ENCODE measurements at regions not wholly inside any gene's neighbourhood (a gene's known extent, or its start where the extent isn't known, plus 50 kb on each side); places are given as distances from the start of the nearest gene placed in this dataset.

DNA sequence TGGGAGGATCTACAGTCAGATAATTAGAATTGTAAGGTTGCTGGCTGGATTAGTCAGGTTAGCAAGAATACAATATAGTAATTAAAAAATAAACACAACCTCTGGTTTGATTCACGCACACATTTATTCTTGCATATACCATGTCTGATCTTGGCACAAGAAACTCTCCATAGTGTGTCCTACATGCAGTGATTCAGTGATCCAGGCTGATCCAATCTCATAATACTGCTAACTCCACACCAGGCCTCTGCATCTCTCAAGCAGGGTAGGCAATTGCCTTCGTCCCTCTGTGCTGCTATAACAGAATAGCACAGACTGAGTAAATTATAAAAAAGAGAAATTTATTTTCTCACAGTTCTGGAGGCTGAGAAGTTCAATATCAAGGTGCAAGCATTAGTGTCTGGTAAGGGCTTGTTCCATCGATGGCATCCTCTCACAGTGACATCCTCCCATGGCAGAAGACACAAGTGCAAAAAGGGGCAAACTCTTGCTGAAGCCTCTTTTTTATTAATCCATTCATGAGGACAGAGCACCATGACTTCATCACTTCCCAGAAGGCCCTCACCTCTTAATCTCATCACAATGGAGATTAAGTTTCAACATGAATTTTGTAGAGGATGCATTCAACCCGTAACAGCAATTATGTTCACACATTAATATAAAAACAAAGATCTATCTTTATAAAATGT is 741.0 kb upstream of the NCAM2 start:
- H3K4me2 ChIP-seq, result no peak overlapping the region
- H3K27me3 ChIP-seq, result no peaks in the 10 kb centered on the region
- H3K4me1 ChIP-seq, result no peaks in the 10 kb centered on the region
- TF ChIP-seq Cebpa-rat (IDR thresholded peaks at IDR 0.05), result no peak
- H3K36me3 ChIP-seq, result no peaks in the 10 kb centered on the region
- no peaks in the 10 kb centered on the region for H4K20me1 ChIP-seq
- no peak overlapping the region for H3K4me3 ChIP-seq
- H3K9ac ChIP-seq, result no peak overlapping the region
- H3K27ac ChIP-seq, result no peak overlapping the region
- H3K9me3 ChIP-seq, result no peaks in the 10 kb centered on the region

DNA sequence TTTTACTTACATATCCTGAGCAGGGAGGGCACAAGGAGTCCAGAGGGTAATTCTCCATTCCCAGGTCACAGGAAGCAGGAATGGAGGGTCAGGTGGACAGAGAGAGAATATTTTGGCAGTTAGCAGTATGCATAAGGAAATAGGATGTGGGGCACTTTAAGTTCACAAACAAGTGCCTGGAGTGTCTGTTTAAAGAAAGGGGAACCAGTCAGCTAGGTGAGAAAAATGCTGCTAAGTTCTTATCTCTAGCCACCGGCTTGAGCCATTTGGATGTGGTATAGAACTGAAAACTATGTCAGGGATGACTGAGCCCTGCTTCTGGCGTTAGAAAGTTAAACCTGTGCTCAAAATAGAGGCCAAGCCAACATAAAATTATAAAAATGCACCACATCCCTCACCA is 739.7 kb upstream of the NCAM2 start:
- Histone ChIP-seq H3K27me3 (no peaks in the 10 kb centered on the region), H3K4me2 (no peak overlapping the region), H3K9ac (no peak overlapping the region), H3K27ac (no peak overlapping the region), H4K20me1 (no peaks in the 10 kb centered on the region), H3K9me3 (no peaks in the 10 kb centered on the region), H3K4me3 (no peak overlapping the region), H3K36me3 (no peaks in the 10 kb centered on the region), H3K4me1 (no peaks in the 10 kb centered on the region)
- no peak for TF ChIP-seq Cebpa-rat (IDR thresholded peaks at IDR 0.05)

DNA sequence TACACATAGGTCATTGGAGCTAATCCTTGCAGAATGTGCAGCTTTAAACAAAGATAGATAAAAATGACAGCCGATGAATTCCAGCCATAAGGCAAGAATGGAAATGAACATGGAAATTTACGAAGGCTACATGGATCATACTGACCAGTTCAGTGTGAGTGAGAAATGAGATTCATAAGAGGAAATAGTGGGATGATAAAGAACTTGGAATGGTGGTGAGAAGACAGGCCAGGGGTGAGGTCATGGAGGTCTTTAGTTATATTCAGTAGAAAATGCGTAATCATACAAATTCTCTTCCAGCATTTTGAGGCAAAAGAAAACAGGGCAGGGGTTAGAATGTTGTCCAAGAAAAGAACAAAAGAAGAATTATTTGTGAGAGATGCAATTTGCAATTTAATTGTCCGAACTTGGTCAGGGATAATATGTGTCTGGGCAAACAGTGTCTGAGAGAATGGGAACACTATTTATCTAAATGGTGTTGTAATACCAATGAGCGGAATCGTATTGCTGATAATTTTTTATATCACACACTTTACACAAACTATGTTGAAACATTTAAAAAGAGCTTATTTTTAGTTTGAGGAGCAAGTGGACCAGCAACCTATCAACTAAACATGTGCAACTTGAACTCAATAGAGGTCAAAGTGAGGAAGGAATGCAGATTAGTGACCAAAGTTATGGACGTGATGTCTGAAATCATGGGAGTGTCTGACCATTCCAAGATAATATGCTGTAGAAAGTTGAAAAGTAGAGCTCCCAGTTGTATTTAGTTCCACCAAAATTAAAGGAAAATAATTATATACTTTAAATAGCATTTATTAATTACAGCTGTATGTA is 739.0 kb upstream of the NCAM2 start:
- no peaks in the 10 kb centered on the region for H3K36me3 ChIP-seq
- no peak overlapping the region for H3K4me2 ChIP-seq
- H3K9me3 ChIP-seq, result no peaks in the 10 kb centered on the region
- H3K4me1 ChIP-seq, result no peaks in the 10 kb centered on the region
- H3K27ac ChIP-seq, result no peak overlapping the region
- no peak overlapping the region for H3K4me3 ChIP-seq
- H3K9ac ChIP-seq, result no peak overlapping the region
- H4K20me1 ChIP-seq, result no peaks in the 10 kb centered on the region
- no peak for TF ChIP-seq Cebpa-rat (IDR thresholded peaks at IDR 0.05)
- no peaks in the 10 kb centered on the region for H3K27me3 ChIP-seq

DNA sequence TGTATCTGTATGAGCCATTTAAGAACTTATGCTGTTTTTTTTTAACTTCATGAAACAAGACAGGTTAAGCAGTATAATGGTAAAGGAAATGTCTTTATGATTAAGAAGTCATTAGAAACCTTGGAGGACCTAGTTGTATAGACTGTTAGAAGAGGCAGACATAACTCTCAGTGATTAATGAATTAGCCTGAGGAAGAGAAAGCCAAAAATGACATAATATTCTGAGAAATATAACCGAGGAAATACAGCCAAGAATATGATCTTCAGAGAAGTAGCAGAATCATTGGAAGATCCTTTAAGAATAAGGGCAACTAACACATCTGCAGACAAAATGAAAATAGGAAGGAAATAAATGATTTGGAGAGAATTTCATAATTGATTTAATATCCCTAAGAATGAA is 738.1 kb upstream of the NCAM2 start:
- H3K4me3 ChIP-seq, result no peak overlapping the region
- no peaks in the 10 kb centered on the region for H4K20me1 ChIP-seq
- H3K9me3 ChIP-seq, result no peaks in the 10 kb centered on the region
- H3K36me3 ChIP-seq, result no peaks in the 10 kb centered on the region
- no peak overlapping the region for H3K4me2 ChIP-seq
- no peaks in the 10 kb centered on the region for H3K27me3 ChIP-seq
- no peak for TF ChIP-seq Cebpa-rat (IDR thresholded peaks at IDR 0.05)
- no peaks in the 10 kb centered on the region for H3K4me1 ChIP-seq
- H3K27ac ChIP-seq, result no peak overlapping the region
- H3K9ac ChIP-seq, result no peak overlapping the region

DNA sequence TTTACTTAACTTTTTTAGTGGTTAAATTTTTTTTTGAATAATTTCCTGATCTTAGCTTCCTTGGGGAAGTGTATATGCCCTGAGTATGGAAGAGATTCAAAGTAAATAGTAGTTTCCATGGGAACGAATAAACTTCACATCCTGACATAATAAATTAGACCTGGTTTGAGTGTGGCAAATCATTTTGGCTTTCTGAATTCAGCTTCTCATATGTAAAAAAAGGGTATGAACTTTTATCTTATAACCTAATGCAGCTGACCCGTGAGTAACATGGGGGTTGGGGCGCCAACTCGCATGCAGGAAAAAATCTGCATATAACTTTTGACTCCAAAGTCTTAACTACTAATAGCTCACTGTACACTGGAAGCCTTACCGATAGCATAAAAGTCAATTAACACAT is 736.8 kb upstream of the NCAM2 start:
- no peaks in the 10 kb centered on the region for H3K4me1 ChIP-seq
- H3K36me3 ChIP-seq, result no peaks in the 10 kb centered on the region
- no peaks in the 10 kb centered on the region for H3K27me3 ChIP-seq
- H3K9ac ChIP-seq, result no peak overlapping the region
- H3K27ac ChIP-seq, result no peak overlapping the region
- no peak overlapping the region for H3K4me3 ChIP-seq
- no peaks in the 10 kb centered on the region for H3K9me3 ChIP-seq
- no peaks in the 10 kb centered on the region for H4K20me1 ChIP-seq
- no peak for TF ChIP-seq Cebpa-rat (IDR thresholded peaks at IDR 0.05)
- H3K4me2 ChIP-seq, result no peak overlapping the region

DNA sequence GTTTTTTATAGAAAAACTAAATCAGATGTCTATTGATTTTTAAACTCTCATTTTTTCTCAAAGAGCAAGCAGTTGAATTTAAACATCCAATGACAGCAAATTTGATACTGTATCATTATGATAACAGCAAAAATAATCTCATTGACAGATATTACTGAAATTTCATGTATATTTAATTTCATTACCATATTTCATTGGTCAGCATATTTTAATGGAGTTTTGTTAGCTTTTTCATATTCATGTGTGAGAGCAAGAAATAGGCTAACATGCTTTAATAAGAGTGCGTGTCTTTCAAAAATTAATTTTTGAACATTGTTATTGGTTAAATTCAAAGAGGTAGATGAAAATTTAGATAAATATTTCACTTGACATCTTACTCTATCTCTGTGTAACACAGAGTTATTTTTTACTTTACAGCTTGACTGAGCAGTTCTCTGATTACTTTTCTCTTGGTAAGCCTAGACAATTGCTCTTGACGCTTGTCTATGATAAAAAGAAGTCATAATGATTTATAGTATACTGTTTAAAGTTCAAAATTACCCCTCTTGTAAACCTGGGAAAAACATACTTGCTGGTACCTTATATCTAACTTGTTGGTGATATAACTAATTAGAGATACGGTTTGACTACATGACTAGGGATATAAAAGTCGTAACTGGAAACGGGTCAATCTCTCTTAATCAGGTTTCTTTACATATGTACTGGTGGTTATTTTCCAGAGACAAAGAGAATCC is 732.3 kb upstream of the NCAM2 start:
- Histone ChIP-seq H3K4me1 (no peaks in the 10 kb centered on the region), H3K9me3 (no peaks in the 10 kb centered on the region), H3K9ac (no peak overlapping the region), H3K27ac (no peak overlapping the region), H3K4me3 (no peak overlapping the region), H4K20me1 (no peaks in the 10 kb centered on the region), H3K27me3 (no peaks in the 10 kb centered on the region), H3K4me2 (no peak overlapping the region), H3K36me3 (no peaks in the 10 kb centered on the region)
- TF ChIP-seq Cebpa-rat (IDR thresholded peaks at IDR 0.05), result no peak

DNA sequence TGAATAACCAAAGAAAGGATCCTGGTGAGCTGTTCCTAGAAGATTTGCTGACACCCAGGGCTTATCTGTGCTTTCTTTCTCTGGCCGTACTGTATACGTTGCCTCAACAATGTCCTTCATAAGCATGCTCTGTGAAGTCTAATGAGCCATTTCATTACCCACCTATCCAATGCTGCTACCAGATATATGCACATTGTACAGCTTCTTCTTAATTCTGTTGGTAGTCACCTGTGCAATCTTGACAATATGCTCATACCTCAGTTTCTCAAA is 731.8 kb upstream of the NCAM2 start:
- Histone ChIP-seq H3K9me3 (no peaks in the 10 kb centered on the region), H3K4me3 (no peak overlapping the region), H3K27me3 (no peaks in the 10 kb centered on the region), H3K4me1 (no peaks in the 10 kb centered on the region), H3K9ac (no peak overlapping the region), H3K4me2 (no peak overlapping the region), H3K36me3 (no peaks in the 10 kb centered on the region), H3K27ac (no peak overlapping the region), H4K20me1 (no peaks in the 10 kb centered on the region)
- no peak for TF ChIP-seq Cebpa-rat (IDR thresholded peaks at IDR 0.05)

DNA sequence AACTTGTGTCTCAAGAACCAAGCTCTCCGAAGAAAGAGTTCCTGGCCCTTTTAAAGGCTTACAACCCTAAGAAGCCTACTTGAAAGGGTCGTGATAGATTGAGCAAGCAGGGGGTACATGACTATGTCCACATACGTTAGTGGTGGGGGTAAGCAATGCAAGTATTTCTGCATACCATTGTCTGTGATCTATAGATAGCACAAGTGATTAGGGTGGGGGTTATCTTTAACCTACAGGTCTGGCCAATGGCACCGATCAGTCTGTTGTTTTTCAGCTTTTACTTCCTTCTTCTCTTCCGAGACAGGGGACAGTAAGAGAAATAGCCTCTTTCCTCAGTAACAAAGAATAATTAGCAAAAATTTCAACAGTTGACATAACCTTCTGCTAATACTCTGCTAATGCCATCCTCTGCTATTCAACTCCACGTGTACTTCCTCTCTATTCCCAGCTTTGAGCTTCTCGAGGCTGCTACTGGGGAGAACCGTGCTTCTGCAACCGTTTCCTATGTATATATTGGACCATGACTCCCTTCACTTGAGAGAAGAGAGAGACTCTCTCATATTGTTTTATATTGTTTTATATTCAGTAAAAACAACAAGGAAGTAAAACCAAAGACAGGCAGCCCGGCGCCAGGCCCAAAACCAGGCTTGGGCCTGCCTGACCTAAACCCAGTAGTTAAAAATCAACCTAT is 727.7 kb upstream of the NCAM2 start:
- no peak overlapping the region for H3K4me2 ChIP-seq
- no peaks in the 10 kb centered on the region for H4K20me1 ChIP-seq
- H3K4me1 ChIP-seq, result no peaks in the 10 kb centered on the region
- no peaks in the 10 kb centered on the region for H3K27me3 ChIP-seq
- H3K36me3 ChIP-seq, result no peaks in the 10 kb centered on the region
- no peak for TF ChIP-seq Cebpa-rat (IDR thresholded peaks at IDR 0.05)
- H3K9ac ChIP-seq, result no peak overlapping the region
- H3K9me3 ChIP-seq, result no peaks in the 10 kb centered on the region
- H3K4me3 ChIP-seq, result no peak overlapping the region
- no peak overlapping the region for H3K27ac ChIP-seq

DNA sequence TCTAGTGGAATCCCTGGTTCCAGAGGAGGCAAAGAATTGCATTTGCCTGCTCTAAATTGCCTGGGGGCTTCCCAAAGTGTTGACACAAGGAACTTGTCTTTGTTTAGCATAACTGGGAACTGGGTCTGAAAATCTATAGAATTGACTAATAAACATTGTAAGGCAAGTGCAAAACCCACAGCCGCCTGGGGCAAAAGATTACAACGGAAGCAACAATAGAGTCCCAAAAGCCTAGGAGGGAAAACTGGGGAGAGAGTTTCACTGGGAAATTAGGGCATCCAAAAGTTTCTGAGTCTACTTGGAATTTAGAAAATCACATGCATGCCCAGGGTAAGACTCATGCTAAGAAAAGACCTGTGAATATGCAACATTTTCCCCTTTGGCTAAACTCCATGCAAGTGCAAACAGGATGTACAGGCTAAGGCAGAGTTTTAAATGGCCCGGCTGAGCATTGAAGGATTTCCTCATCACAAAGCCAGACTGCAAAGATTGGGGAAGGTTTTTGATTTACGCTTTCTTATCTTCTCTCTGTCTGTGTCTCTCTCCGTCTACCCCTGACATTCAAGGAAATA is 725.3 kb upstream of the NCAM2 start:
- Histone ChIP-seq H3K9ac (no peak overlapping the region), H3K4me1 (no peaks in the 10 kb centered on the region), H3K9me3 (no peaks in the 10 kb centered on the region), H3K27me3 (no peaks in the 10 kb centered on the region), H3K27ac (no peak overlapping the region), H3K36me3 (no peaks in the 10 kb centered on the region), H3K4me2 (no peak overlapping the region), H3K4me3 (no peak overlapping the region), H4K20me1 (no peaks in the 10 kb centered on the region)
- TF ChIP-seq Cebpa-rat (IDR thresholded peaks at IDR 0.05), result no peak
